HUES6 (cell line): ENCODE measurements at regions not wholly inside any gene's neighbourhood (a gene's known extent, or its start where the extent isn't known, plus 50 kb on each side); places are given as distances from the start of the nearest gene placed in this dataset.

Experiments used
- H3K27ac ChIP-seq: 2 replicates; pipeline ENCODE4 v1.7.0; 2013; ENCODE audit warnings: low read depth, mild to moderate bottlenecking, low read length, inconsistent platforms
- H3K27me3 ChIP-seq: 2 replicates; pipeline ENCODE4 v1.6.1; 2013; ENCODE audit warnings: low read length; ENCODE audit not compliant: control insufficient read depth, insufficient read depth
- H3K36me3 ChIP-seq: 2 replicates; pipeline ENCODE4 v1.6.1; 2013; ENCODE audit warnings: low read length; ENCODE audit not compliant: control insufficient read depth, insufficient read depth
- H3K4me1 ChIP-seq: 2 replicates; pipeline ENCODE4 v1.6.1; 2013; ENCODE audit warnings: low read length; ENCODE audit not compliant: control insufficient read depth, insufficient read depth
- H3K4me3 ChIP-seq: 2 replicates; pipeline ENCODE4 v1.5.1; 2013; ENCODE audit warnings: low read depth, low read length
- H3K9ac ChIP-seq: one replicate; pipeline ENCODE4 v1.6.1; 2013; ENCODE audit warnings: mild to moderate bottlenecking, low read length
- H3K9me3 ChIP-seq: 2 replicates; pipeline ENCODE4 v1.6.1; 2013; ENCODE audit warnings: low read depth, low read length; ENCODE audit not compliant: control insufficient read depth, insufficient read depth

GRCh38 chr2:8576525-8577167 lies 105.2 kb upstream of the ID2 start:
- Histone ChIP-seq H3K9ac (no peak overlapping the region), H3K4me1 (peaks cover 47% of the 10 kb centered on the region), H3K9me3 (no peaks in the 10 kb centered on the region), H3K36me3 (no peaks in the 10 kb centered on the region), H3K4me3 (no peak overlapping the region), H3K27me3 (no peaks in the 10 kb centered on the region), H3K27ac (no peak overlapping the region)

DNA sequence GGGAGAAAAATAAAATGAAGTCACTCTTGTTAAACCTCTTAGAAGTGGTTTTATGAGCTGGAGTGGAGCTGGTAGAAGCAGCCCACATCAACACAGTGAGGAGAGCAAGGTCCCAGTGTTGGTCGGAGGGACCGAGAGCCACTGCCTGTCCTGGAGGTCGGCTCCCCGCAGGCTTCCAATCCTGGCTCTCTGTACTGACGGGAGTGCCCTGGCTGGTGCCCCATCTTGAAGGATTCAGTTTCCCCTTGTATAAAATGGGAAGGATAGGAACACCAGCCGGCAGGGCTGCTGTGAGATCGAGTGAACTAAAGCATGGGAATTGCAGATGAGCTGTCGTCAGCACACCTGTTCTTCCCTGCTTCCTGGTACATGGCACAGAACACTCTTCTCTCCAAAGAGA lies 104.3 kb upstream of the ID2 start:
- Histone ChIP-seq H3K4me3 (no peak overlapping the region), H3K36me3 (no peaks in the 10 kb centered on the region), H3K4me1 (peaks cover 41% of the 10 kb centered on the region), H3K27me3 (peaks cover 7% of the 10 kb centered on the region; the same call in 1 of the 2 replicates), H3K9me3 (no peaks in the 10 kb centered on the region), H3K27ac (no peak overlapping the region), H3K9ac (no peak overlapping the region)

DNA sequence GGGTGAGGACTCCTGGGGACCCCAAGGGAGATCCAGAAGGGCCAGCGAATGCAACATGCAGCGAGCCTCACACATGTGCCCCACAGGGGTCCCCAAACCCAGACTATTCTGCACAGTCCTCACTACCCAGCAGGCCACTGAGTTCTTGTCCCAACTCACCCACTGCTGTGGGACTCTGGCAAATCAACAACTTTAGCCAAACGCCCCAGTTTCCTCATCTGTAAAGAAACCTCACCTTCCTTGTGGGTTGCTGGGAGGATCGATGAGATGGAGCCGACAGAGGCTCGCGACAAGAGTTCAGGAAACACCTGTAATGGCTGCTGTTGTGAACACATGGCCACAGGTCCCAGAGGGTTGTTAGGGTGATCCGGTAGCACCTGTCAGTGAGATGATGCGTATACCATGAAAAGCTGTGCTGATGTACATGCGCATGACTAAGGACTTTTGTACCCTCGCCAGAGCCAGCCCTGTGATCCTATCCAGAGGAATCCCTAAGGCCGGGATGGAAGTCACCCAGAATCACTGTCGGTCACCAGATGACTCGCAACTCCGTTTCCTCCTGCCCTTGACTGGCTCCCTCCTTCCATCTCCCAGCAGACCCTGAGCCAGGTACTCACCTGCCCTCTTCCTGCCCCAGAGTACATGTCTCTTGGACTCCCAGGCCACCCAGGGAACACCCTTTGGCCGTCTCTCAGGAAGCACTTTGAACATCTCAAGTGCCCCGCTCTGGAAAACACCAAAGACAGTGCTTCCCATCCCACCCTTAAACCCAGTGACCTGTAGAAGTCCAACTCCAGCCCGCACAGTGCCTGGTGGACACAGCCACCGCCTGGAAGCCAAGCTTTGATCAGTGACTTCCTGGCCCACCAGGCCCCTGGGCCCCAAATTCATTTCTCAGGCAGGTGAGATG lies 103.3 kb upstream of the ID2 start:
- Histone ChIP-seq H3K36me3 (no peaks in the 10 kb centered on the region), H3K9ac (no peak overlapping the region), H3K27ac (no peak overlapping the region), H3K4me3 (no peak overlapping the region), H3K27me3 (peaks cover 13% of the 10 kb centered on the region; the same call in 1 of the 2 replicates), H3K4me1 (peaks cover 37% of the 10 kb centered on the region), H3K9me3 (no peaks in the 10 kb centered on the region)

DNA sequence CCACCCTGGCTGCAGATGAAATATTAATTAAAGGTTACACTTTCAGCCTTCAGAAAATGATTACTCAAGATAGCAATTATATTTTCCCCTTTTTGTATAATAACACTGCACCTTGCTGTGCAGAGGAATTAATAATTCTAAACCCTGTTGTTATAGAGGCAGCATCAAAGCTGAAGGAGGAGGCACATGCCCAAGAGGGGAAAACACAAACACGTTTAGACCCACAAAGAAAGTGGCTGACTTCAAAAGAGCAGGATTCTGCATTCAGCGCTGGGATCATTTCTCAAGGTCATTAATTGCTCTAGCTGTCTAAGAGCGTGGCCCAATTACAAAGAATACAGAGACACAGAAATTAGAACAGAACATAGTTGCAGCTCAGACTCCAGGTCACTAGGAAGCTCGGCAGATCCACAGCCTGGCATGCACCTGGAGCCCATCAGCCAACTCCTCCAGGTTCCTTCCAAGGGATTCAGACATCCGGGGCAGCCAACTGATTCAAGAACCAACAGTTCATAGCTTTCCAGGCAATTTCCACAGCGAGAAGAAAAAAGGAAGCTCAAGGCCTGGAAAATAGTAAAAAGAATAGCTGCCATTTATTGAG lies 102.3 kb upstream of the ID2 start:
- H3K27me3 ChIP-seq, result peaks cover 13% of the 10 kb centered on the region; the same call in 1 of the 2 replicates
- no peaks in the 10 kb centered on the region for H3K36me3 ChIP-seq
- no peak overlapping the region for H3K27ac ChIP-seq
- no peaks in the 10 kb centered on the region for H3K9me3 ChIP-seq
- no peak overlapping the region for H3K9ac ChIP-seq
- peaks cover 34% of the 10 kb centered on the region for H3K4me1 ChIP-seq
- no peak overlapping the region for H3K4me3 ChIP-seq

DNA sequence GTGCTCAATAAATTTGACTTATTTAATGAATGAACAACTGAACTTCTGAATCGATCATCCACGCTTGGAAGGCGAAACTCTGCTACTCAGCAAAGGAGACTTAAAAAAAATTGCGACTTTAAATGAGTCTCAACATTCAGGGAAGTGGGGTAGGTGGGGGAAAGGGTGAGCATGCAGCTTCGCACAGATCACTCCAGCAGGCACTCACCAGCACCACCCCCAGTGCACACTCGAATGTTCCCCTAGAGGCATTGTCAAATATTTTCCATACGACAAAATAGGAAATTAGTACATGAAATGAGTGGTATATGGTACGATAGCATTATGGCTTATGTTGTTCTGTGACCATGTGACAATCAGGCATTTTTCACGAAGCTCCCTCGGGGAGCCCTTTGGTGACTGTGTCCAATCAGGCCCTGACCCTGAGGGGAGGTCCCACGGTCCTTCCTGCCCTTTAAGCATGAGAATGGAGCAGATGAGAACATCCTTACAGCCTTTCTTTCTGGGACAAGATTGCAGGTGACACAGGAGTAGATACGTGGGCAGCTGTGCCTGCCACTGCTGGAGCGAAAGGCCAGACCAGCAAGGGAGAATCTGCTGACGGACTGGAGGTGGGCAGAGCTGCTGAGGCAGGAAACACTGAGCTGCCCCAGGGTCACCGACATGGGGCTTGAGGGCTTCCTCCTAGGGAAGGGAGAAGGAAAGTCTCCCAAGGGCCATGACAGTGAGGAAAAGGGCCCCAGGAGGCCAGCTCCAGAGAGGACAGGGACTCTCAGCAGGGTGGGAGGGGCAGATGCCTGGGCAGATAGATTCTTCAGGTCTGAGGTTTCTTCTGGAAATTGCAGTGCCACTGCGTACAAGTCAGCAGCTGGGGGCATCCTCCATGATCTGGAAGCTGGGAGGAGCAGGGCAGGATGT lies 101.3 kb upstream of the ID2 start:
- Histone ChIP-seq H3K27ac (no peak overlapping the region), H3K9ac (no peak overlapping the region), H3K4me1 (peaks cover 28% of the 10 kb centered on the region), H3K36me3 (no peaks in the 10 kb centered on the region), H3K9me3 (no peaks in the 10 kb centered on the region), H3K4me3 (no peak overlapping the region), H3K27me3 (peaks cover 13% of the 10 kb centered on the region; the same call in 1 of the 2 replicates)

- no peaks in the 10 kb centered on the region for H3K9me3 ChIP-seq
- peaks cover 34% of the 10 kb centered on the region for H3K4me1 ChIP-seq
- H3K4me3 ChIP-seq, result no peak overlapping the region
- no peak overlapping the region for H3K9ac ChIP-seq
- H3K27me3 ChIP-seq, result peaks cover 13% of the 10 kb centered on the region; the same call in 1 of the 2 replicates
- no peak overlapping the region for H3K27ac ChIP-seq
- H3K36me3 ChIP-seq, result no peaks in the 10 kb centered on the region
Measured at GRCh38 chr2:8581234-8581561, 100.7 kb upstream of the ID2 start.

DNA sequence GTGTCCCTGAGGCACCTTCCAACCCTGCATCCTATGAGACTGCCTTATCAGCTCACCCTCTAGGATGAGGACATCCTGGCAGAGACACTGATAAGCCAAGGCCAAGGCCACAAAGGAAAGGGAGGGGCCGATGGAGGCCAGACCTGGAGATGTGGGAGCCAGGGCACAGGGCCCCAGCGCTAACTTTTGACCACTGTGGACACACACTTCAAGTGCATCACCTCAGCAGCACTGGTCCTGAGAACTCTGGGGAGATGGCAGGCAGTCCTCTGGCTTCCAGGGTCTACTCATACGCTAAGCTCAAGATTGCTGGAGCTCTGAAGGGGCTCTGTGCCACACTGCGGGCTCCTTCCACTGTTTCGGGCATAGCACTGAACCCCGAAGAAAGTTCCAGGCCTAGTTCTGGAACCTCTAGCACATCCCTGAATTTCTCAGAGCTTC lies 100.2 kb upstream of the ID2 start:
- H3K9ac ChIP-seq, result no peak overlapping the region
- H3K4me1 ChIP-seq, result peaks cover 35% of the 10 kb centered on the region
- H3K27me3 ChIP-seq, result peaks cover 13% of the 10 kb centered on the region; the same call in 1 of the 2 replicates

GRCh38 chr2:8582191-8582590 lies 99.7 kb upstream of the ID2 start:
- peaks cover 13% of the 10 kb centered on the region; the same call in 1 of the 2 replicates for H3K27me3 ChIP-seq
- no peaks in the 10 kb centered on the region for H3K9me3 ChIP-seq
- no peak overlapping the region for H3K27ac ChIP-seq
- H3K9ac ChIP-seq, result no peak overlapping the region
- H3K4me1 ChIP-seq, result peaks cover 39% of the 10 kb centered on the region
- no peaks in the 10 kb centered on the region for H3K36me3 ChIP-seq
- no peak overlapping the region for H3K4me3 ChIP-seq

More for the DNA sequence above, 100.2 kb upstream of the ID2 start:
- no peaks in the 10 kb centered on the region for H3K9me3 ChIP-seq
- no peak overlapping the region for H3K4me3 ChIP-seq
- H3K27ac ChIP-seq, result no peak overlapping the region
- no peaks in the 10 kb centered on the region for H3K36me3 ChIP-seq

DNA sequence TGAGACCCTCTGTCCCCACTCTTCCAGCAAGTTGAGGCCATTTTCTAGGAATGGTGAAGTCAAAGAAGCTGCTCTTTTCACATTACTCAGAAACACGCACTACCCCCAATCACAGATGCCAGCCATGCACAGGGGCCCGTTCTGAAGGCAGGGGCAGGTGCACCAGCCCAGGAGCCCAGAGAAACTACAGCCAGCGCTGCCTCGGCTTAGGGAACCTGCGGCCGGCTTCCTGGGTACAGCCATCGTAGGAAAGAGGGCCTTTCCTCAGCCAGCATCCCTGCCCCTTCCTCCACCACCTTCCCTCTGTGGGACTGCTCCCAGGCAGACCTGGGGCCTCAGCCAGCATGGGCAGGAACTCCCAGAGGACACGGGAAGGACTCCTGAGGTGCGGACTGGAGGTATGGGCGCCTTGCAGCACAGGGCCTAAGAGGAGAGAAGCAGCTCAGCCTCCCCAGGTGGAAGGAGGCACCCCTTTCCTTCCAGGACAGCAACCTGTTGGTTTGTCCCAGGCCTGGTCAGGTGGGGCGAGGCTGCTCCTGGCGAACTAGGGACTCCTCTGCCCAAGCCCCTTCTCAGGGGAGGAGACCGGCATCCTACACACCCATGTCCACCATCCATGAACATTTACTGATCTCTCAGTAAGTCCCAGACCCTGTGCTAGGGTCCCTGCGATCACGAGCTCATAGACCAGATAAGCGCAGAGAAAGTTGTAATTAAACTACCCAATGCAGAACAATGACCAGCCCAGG lies 99.0 kb upstream of the ID2 start:
- Histone ChIP-seq H3K36me3 (no peaks in the 10 kb centered on the region), H3K4me3 (no peak overlapping the region), H3K9ac (no peak overlapping the region), H3K9me3 (no peaks in the 10 kb centered on the region), H3K27ac (no peak overlapping the region), H3K27me3 (peaks cover 13% of the 10 kb centered on the region; the same call in 1 of the 2 replicates), H3K4me1 (peaks cover 34% of the 10 kb centered on the region)
